ENCODE measurements at regions not wholly inside any gene's neighbourhood (a gene's known extent, or its start where the extent isn't known, plus 50 kb on each side); places are given as distances from the start of the nearest gene placed in this dataset.

DNA sequence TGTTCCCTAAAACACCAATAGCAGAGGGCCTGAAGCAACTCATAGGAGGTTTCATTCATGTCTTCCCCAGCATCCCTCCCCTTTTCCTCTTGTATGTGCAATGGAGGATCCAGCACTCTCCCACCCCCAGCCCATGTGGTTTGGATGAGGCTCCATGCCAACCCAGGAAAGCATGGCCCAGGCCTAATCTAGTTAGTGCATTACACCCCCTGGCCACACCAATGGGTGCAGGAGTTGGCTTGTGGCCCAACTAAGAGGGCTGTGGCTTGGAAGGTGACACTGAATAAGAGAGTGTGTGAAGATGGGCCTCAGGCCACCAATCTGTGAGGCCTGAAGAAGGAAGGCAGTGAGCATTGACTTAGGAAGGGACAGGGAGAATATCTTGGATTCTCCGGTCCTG is 70.8 kb upstream of the SMIM23 start:
- TF ChIP-seq, protein P1, sequence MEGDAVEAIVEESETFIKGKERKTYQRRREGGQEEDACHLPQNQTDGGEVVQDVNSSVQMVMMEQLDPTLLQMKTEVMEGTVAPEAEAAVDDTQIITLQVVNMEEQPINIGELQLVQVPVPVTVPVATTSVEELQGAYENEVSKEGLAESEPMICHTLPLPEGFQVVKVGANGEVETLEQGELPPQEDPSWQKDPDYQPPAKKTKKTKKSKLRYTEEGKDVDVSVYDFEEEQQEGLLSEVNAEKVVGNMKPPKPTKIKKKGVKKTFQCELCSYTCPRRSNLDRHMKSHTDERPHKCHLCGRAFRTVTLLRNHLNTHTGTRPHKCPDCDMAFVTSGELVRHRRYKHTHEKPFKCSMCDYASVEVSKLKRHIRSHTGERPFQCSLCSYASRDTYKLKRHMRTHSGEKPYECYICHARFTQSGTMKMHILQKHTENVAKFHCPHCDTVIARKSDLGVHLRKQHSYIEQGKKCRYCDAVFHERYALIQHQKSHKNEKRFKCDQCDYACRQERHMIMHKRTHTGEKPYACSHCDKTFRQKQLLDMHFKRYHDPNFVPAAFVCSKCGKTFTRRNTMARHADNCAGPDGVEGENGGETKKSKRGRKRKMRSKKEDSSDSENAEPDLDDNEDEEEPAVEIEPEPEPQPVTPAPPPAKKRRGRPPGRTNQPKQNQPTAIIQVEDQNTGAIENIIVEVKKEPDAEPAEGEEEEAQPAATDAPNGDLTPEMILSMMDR (IDR thresholded peaks at IDR 0.05), result no peak
- TF ChIP-seq POLR2AphosphoS5 (IDR thresholded peaks at IDR 0.05) (no peak), EP300 (IDR thresholded peaks at IDR 0.05) (no peak), POLR2A (IDR thresholded peaks at IDR 0.05) (no peak)
